LNCaP clone FGC (cell line): ENCODE measurements at regions not wholly inside any gene's neighbourhood (a gene's known extent, or its start where the extent isn't known, plus 50 kb on each side); places are given as distances from the start of the nearest gene placed in this dataset.
"Not testable (repeated sequence)": the region's sequence is repeated elsewhere in the genome, so short reads cannot be mapped to it uniquely, and the experiment has no call there.

Experiments used
- DNase-seq: peaks from one replicate; pipeline ENCODE4 v3.0.0-alpha.2; 2011; ENCODE audit warnings: low read depth
- H3K4me3 ChIP-seq: 2 replicates; pipeline ENCODE4 v1.5.1; 2011; ENCODE audit warnings: mild to moderate bottlenecking, low read depth, low read length, control low read depth
- CTCF ChIP-seq: IDR thresholded peaks from 2 replicates; pipeline ENCODE4 v1.5.1; 2012; ENCODE audit warnings: mild to moderate bottlenecking; ENCODE audit not compliant: control insufficient read depth, insufficient read depth; ENCODE audit errors: extremely low read depth

GRCh38 chr13:99085808-99086266 is 108.0 kb upstream of the DOCK9 start:
- no peak for TF ChIP-seq CTCF
- H3K4me3 ChIP-seq, result peak overlapping the region; percentile 62
- DNase-seq, result no peak

- no peak for DNase-seq
- peak overlapping the region; percentile 66 for H3K4me3 ChIP-seq
These were observed 108.6 kb upstream of the DOCK9 start for GRCh38 chr13:99086267-99087097.

GRCh38 chr13:99087098-99087953 is 109.5 kb upstream of the DOCK9 start:
- TF ChIP-seq CTCF, result no peak
- peak overlapping the region; percentile 66 for H3K4me3 ChIP-seq
- peak; percentile 53 for DNase-seq

More at GRCh38 chr13:99086267-99087097, 108.6 kb upstream of the DOCK9 start:
- peak; percentile 4; the same call in 1 of the 2 replicates for TF ChIP-seq CTCF

- no peak for TF ChIP-seq CTCF
- no peak for DNase-seq
- peak overlapping the region; percentile 66 for H3K4me3 ChIP-seq
These were observed 110.2 kb upstream of the DOCK9 start for GRCh38 chr13:99087954-99088491.

- TF ChIP-seq CTCF, result no peak
- no peak overlapping the region for H3K4me3 ChIP-seq
- peak; percentile 70 for DNase-seq
These were observed 106.7 kb upstream of the UBAC2 start for GRCh38 chr13:99093997-99094396.

- not testable (repeated sequence) for H3K4me3 ChIP-seq, DNase-seq
These were observed 98.8 kb upstream of the UBAC2 start for GRCh38 chr13:99101831-99102230.

GRCh38 chr13:99103536-99103935 is 97.1 kb upstream of the UBAC2 start:
- no peak for TF ChIP-seq CTCF
- no peak for DNase-seq
- H3K4me3 ChIP-seq, result no peak overlapping the region
